Hepatocyte (in vitro differentiated cells): ENCODE measurements at regions not wholly inside any gene's neighbourhood (a gene's known extent, or its start where the extent isn't known, plus 50 kb on each side); places are given as distances from the start of the nearest gene placed in this dataset.

Experiments used
- DNase-seq: peaks from one replicate; pipeline ENCODE4 v3.0.0-alpha.2; 2016; ENCODE audit warnings: low spot score
- H2AFZ ChIP-seq: fragments of 200-600 bp; sonication (generic); 2 replicates; pipeline ENCODE4 v1.6.0; 2016; ENCODE audit warnings: antibody characterized with exemption, mild to moderate bottlenecking
- H3K27ac ChIP-seq: fragments of 200-600 bp; sonication (generic); 2 replicates; pipeline ENCODE4 v1.5.1; 2016; ENCODE audit warnings: mild to moderate bottlenecking
- H3K27me3 ChIP-seq: fragments of 200-600 bp; sonication (generic); 2 replicates; pipeline ENCODE4 v1.6.1; 2016
- H3K36me3 ChIP-seq: fragments of 200-600 bp; sonication (generic); replicated peaks from 2 replicates; pipeline ENCODE4 v1.5.1; 2016; ENCODE audit warnings: low read depth; ENCODE audit not compliant: insufficient read depth
- H3K4me1 ChIP-seq: fragments of 200-600 bp; sonication (generic); 2 replicates; pipeline ENCODE4 v1.5.1; 2016; ENCODE audit warnings: mild to moderate bottlenecking, moderate library complexity; ENCODE audit not compliant: insufficient read depth
- H3K4me2 ChIP-seq: fragments of 200-600 bp; sonication (generic); 2 replicates; pipeline ENCODE4 v1.6.0; 2016
- H3K4me3 ChIP-seq: fragments of 200-600 bp; sonication (generic); 2 replicates; pipeline ENCODE4 v1.5.1; 2016; ENCODE audit warnings: mild to moderate bottlenecking
- H3K79me2 ChIP-seq: fragments of 200-600 bp; sonication (generic); 2 replicates; pipeline ENCODE4 v1.6.0; 2017; ENCODE audit warnings: mild to moderate bottlenecking
- H3K9me2 ChIP-seq: fragments of 200-600 bp; sonication (generic); replicated peaks from 2 replicates; pipeline ENCODE4 v1.6.0; 2017; ENCODE audit warnings: mild to moderate bottlenecking; ENCODE audit not compliant: insufficient read depth
- H3K9me3 ChIP-seq: fragments of 200-600 bp; sonication (generic); 2 replicates; pipeline ENCODE4 v1.5.1; 2016; ENCODE audit warnings: low read depth, mild to moderate bottlenecking
- H4K20me1 ChIP-seq: fragments of 200-600 bp; sonication (generic); 2 replicates; pipeline ENCODE4 v1.6.0; 2016; ENCODE audit warnings: mild to moderate bottlenecking; ENCODE audit not compliant: insufficient read depth, poor library complexity, severe bottlenecking
- CTCF ChIP-seq: fragments of 200-600 bp; sonication (generic); IDR thresholded peaks from 2 replicates; pipeline ENCODE4 v1.5.1; 2016; ENCODE audit warnings: antibody characterized with exemption, mild to moderate bottlenecking; ENCODE audit not compliant: poor library complexity
- EZH2 ChIP-seq: fragments of 200-600 bp; sonication (generic); IDR thresholded peaks from 2 replicates; pipeline ENCODE4 v1.6.1; 2016; ENCODE audit warnings: antibody characterized with exemption, mild to moderate bottlenecking, borderline replicate concordance
- EZH2phosphoT487 ChIP-seq: fragments of 200-600 bp; sonication (generic); IDR thresholded peaks from one replicate; pipeline ENCODE4 v1.6.1; 2018; ENCODE audit warnings: antibody characterized with exemption, mild to moderate bottlenecking, low read depth, moderate library complexity; ENCODE audit not compliant: unreplicated experiment, severe bottlenecking
- WGBS: methylation state at CpG from one replicate; pipeline ENCODE4 v1.1.6; 2016; ENCODE audit warnings: low lambda C conversion rate; ENCODE audit errors: missing lambda C conversion rate; 5-methylcytosine and 5-hydroxymethylcytosine counted together

- Histone ChIP-seq H3K27ac (no peak overlapping the region), H2AFZ (no peak overlapping the region), H3K4me3 (no peak overlapping the region), H3K27me3 (no peaks in the 10 kb centered on the region), H3K9me2 (no peaks in the 10 kb centered on the region), H3K79me2 (no peaks in the 10 kb centered on the region), H3K4me2 (no peak overlapping the region), H4K20me1 (no peaks in the 10 kb centered on the region), H3K4me1 (no peaks in the 10 kb centered on the region), H3K36me3 (no peaks in the 10 kb centered on the region), H3K9me3 (no peaks in the 10 kb centered on the region)
- no peak for TF ChIP-seq EZH2phosphoT487
- DNase-seq: no peak
- WGBS: 56% methylated on average over 6 of the region's 6 CpGs
Measured at GRCh38 chr1:55712148-55712547, 497.0 kb upstream of the USP24 start.

- H3K4me2 ChIP-seq: no peak overlapping the region
- H3K9me3 ChIP-seq: no peaks in the 10 kb centered on the region
- no peak overlapping the region for H2AFZ ChIP-seq
- DNase-seq: no peak
- H4K20me1 ChIP-seq: no peaks in the 10 kb centered on the region
- no peaks in the 10 kb centered on the region for H3K4me1 ChIP-seq
- no peaks in the 10 kb centered on the region for H3K9me2 ChIP-seq
- no peak overlapping the region for H3K27ac ChIP-seq
- WGBS: 53% methylated on average over 3 of the region's 3 CpGs
- no peaks in the 10 kb centered on the region for H3K27me3 ChIP-seq
- H3K36me3 ChIP-seq: no peaks in the 10 kb centered on the region
- TF ChIP-seq CTCF (no peak), EZH2phosphoT487 (no peak), EZH2 (no peak)
- H3K79me2 ChIP-seq: no peaks in the 10 kb centered on the region
- no peak overlapping the region for H3K4me3 ChIP-seq
Measured at GRCh38 chr1:55708781-55709180, 493.6 kb upstream of the USP24 start.

GRCh38 chr1:55707846-55708245 is 492.7 kb upstream of the USP24 start:
- no peak overlapping the region for H2AFZ ChIP-seq
- no peaks in the 10 kb centered on the region for H3K79me2 ChIP-seq
- H3K4me2 ChIP-seq: no peak overlapping the region
- DNase-seq: no peak
- WGBS: 100% methylated on average over 2 of the region's 2 CpGs
- no peak overlapping the region for H3K27ac ChIP-seq
- H3K27me3 ChIP-seq: no peaks in the 10 kb centered on the region
- no peak for TF ChIP-seq CTCF
- no peak for TF ChIP-seq EZH2
- no peak for TF ChIP-seq EZH2phosphoT487
- no peaks in the 10 kb centered on the region for H3K36me3 ChIP-seq
- no peaks in the 10 kb centered on the region for H3K4me1 ChIP-seq
- no peaks in the 10 kb centered on the region for H3K9me2 ChIP-seq
- no peak overlapping the region for H3K4me3 ChIP-seq
- no peaks in the 10 kb centered on the region for H3K9me3 ChIP-seq
- H4K20me1 ChIP-seq: no peaks in the 10 kb centered on the region

- Histone ChIP-seq H3K79me2 (no peaks in the 10 kb centered on the region), H3K36me3 (no peaks in the 10 kb centered on the region), H4K20me1 (no peaks in the 10 kb centered on the region), H3K27ac (no peak overlapping the region), H3K9me2 (no peaks in the 10 kb centered on the region), H2AFZ (no peak overlapping the region), H3K4me2 (no peak overlapping the region), H3K4me3 (no peak overlapping the region), H3K9me3 (no peaks in the 10 kb centered on the region), H3K4me1 (no peaks in the 10 kb centered on the region), H3K27me3 (no peaks in the 10 kb centered on the region)
- TF ChIP-seq CTCF (no peak), EZH2phosphoT487 (no peak), EZH2 (no peak)
- no peak for DNase-seq
Measured at GRCh38 chr1:55707196-55707595, 492.0 kb upstream of the USP24 start.
